GM12864 (cell line): ENCODE measurements at regions not wholly inside any gene's neighbourhood (a gene's known extent, or its start where the extent isn't known, plus 50 kb on each side); places are given as distances from the start of the nearest gene placed in this dataset.

Experiments used
- DNase-seq: peaks from one replicate; pipeline ENCODE4 v3.0.0-alpha.2; 2011; ENCODE audit warnings: low read depth
- H3K4me3 ChIP-seq: 2 replicates; pipeline ENCODE4 v1.5.1; 2011; ENCODE audit warnings: mild to moderate bottlenecking, low read depth, low read length, control low read depth
- TF ChIP-seq, protein P1 (sequence below): IDR thresholded peaks from 2 replicates; pipeline ENCODE4 v1.5.1; 2011; ENCODE audit warnings: low read depth, mild to moderate bottlenecking, moderate library complexity, low read length, control low read depth, inconsistent platforms; ENCODE audit errors: missing control alignments

- TF ChIP-seq, protein P1, sequence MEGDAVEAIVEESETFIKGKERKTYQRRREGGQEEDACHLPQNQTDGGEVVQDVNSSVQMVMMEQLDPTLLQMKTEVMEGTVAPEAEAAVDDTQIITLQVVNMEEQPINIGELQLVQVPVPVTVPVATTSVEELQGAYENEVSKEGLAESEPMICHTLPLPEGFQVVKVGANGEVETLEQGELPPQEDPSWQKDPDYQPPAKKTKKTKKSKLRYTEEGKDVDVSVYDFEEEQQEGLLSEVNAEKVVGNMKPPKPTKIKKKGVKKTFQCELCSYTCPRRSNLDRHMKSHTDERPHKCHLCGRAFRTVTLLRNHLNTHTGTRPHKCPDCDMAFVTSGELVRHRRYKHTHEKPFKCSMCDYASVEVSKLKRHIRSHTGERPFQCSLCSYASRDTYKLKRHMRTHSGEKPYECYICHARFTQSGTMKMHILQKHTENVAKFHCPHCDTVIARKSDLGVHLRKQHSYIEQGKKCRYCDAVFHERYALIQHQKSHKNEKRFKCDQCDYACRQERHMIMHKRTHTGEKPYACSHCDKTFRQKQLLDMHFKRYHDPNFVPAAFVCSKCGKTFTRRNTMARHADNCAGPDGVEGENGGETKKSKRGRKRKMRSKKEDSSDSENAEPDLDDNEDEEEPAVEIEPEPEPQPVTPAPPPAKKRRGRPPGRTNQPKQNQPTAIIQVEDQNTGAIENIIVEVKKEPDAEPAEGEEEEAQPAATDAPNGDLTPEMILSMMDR: no peak
- DNase-seq: no peak
- H3K4me3 ChIP-seq: no peak overlapping the region
Measured at GRCh38 chr13:38166116-38166515, 183.5 kb upstream of the UFM1 start.

GRCh38 chr13:38160131-38160530 is 189.5 kb upstream of the UFM1 start:
- TF ChIP-seq, protein P1: no peak
- no peak for DNase-seq
- H3K4me3 ChIP-seq: no peak overlapping the region

GRCh38 chr13:38159710-38160109 is 189.9 kb upstream of the UFM1 start:
- TF ChIP-seq, protein P1: no peak
- H3K4me3 ChIP-seq: no peak overlapping the region
- DNase-seq: no peak

DNA sequence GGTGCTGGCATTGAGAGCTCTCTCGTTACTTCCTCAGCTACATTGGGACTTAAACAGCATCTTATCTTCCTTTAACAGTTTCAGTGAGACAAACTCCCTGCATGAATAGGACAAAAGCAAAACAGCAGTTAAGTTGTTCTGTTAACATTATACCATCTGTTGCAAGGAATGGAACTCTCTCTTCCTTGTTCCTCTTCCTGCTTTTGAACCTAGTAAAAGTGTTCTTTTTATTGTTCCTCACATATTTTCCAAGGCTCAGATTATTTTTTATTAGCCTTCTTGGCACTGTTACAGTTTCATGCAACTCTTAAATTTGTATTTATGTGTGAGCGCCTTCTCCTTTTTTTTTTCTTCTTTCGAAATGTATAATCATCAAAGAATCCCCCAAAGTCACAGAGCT is 202.6 kb upstream of the UFM1 start:
- DNase-seq: no peak
- H3K4me3 ChIP-seq: no peak overlapping the region
- TF ChIP-seq, protein P1: no peak

GRCh38 chr13:38141792-38142191 is 207.9 kb upstream of the UFM1 start:
- no peak for DNase-seq
- TF ChIP-seq, protein P1: no peak
- H3K4me3 ChIP-seq: no peak overlapping the region

DNA sequence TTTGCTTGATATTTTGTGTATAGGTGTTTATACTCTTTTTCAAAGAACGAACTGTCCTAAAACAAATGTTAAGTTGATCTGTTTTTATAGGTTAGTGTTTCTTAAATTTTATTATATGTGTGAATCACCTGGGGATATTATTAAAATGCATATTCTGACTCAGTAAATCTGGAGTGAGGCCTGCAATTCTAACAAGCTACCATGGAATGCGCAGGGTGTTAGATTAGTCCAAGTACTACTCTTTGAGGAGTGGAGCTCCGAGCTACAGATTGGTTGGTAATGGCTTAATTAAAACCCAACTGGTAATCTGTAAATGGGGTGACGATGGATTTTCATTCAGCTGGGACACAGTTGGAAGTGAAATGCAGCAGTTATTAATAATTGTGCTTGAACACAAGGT is 214.1 kb upstream of the UFM1 start:
- H3K4me3 ChIP-seq: no peak overlapping the region
- TF ChIP-seq, protein P1: no peak
- DNase-seq: no peak

- DNase-seq: no peak
- TF ChIP-seq, protein P1: no peak
- no peak overlapping the region for H3K4me3 ChIP-seq
Measured at GRCh38 chr13:38121267-38121666, 228.4 kb upstream of the UFM1 start.
